ENCODE measurements at regions not wholly inside any gene's neighbourhood (a gene's known extent, or its start where the extent isn't known, plus 50 kb on each side); places are given as distances from the start of the nearest gene placed in this dataset.

- TF ChIP-seq, protein P1, sequence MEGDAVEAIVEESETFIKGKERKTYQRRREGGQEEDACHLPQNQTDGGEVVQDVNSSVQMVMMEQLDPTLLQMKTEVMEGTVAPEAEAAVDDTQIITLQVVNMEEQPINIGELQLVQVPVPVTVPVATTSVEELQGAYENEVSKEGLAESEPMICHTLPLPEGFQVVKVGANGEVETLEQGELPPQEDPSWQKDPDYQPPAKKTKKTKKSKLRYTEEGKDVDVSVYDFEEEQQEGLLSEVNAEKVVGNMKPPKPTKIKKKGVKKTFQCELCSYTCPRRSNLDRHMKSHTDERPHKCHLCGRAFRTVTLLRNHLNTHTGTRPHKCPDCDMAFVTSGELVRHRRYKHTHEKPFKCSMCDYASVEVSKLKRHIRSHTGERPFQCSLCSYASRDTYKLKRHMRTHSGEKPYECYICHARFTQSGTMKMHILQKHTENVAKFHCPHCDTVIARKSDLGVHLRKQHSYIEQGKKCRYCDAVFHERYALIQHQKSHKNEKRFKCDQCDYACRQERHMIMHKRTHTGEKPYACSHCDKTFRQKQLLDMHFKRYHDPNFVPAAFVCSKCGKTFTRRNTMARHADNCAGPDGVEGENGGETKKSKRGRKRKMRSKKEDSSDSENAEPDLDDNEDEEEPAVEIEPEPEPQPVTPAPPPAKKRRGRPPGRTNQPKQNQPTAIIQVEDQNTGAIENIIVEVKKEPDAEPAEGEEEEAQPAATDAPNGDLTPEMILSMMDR (IDR thresholded peaks at IDR 0.05; ENCODE audit: poor library complexity, severe bottlenecking) = no peak
- TF ChIP-seq POLR2AphosphoS5 (IDR thresholded peaks at IDR 0.05) (no peak), RAD21 (conservative IDR thresholded peaks at IDR 0.05) (no peak)
These were observed 679.9 kb upstream of the RAG2 start for GRCh38 chr11:37277896-37278465.
